Activated CD4-positive, alpha-beta T cell treated with anti-CD3 and anti-CD28 coated beads for 48 hours (primary cell): ENCODE measurements at regions not wholly inside any gene's neighbourhood (a gene's known extent, or its start where the extent isn't known, plus 50 kb on each side); places are given as distances from the start of the nearest gene placed in this dataset.

ENCODE experiments used
- DNase-seq: peaks from one replicate; pipeline ENCODE4 v3.0.0-alpha.2; 2020

- no peak for DNase-seq
These were observed 410.4 kb downstream of the KCTD16 start for GRCh38 chr5:144581044-144581443.

DNA sequence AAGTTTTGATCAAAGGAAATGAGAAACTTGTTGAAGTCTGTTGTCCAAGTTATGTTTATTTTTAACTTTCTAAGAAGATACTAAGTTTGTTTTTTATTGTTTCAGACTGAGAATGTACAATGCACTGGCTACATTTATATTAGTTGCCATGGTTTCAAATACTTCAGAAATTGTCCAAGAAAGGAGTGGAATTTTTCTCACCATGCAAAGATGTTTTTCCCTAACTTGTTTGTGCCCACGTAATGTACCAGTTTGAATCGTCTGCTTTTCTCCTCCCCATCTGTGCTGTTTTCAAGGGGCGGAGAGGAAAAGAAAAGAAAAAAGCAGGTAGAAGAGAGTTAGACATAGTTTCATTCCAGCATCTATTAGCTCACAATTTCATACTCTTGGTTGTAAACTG is 407.0 kb downstream of the KCTD16 start:
- no peak for DNase-seq

DNA sequence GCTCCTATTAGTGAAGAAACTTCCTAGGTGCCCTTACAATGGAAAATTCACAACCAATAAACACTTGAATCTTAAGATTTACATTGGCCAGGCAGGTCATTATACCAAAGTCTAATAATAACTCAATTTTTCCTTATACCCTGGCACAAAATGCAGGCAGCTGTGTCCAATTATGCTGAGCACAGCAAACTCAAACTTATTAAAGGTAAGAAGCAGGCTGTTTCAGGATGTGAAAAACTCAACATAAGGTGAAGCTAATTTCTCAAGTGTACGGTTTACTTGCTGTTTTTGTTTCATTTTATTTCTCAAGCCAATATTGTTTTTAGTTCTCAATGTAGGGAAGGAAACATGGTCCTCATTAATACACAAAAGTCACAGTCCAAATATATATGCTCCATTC is 405.1 kb downstream of the KCTD16 start:
- DNase-seq, result no peak

GRCh38 chr5:144567421-144567780 is 396.7 kb downstream of the KCTD16 start:
- DNase-seq, result no peak

- no peak for DNase-seq
These were observed 396.2 kb downstream of the KCTD16 start for GRCh38 chr5:144566747-144567420.

GRCh38 chr5:144549580-144549979 is 378.9 kb downstream of the KCTD16 start:
- DNase-seq, result no peak

DNA sequence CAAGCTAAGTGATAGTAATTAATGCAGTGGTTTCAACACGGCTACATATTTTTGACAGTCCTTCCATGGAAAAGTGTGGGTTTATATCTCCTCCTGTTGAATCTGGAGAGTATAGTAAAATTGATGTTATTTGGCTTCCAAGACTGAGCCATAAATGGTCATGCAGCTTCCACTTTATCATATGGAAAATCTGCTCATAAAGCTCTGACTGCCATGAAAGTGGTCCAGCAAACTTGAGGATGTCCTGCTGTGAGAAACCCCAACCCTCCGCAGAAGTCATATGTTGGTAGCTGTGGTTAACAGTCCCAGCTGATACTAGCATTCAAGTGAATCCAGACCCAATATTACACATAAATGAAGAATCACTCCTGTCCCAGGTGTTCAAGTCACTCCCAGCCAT is 378.3 kb downstream of the KCTD16 start:
- no peak for DNase-seq

DNA sequence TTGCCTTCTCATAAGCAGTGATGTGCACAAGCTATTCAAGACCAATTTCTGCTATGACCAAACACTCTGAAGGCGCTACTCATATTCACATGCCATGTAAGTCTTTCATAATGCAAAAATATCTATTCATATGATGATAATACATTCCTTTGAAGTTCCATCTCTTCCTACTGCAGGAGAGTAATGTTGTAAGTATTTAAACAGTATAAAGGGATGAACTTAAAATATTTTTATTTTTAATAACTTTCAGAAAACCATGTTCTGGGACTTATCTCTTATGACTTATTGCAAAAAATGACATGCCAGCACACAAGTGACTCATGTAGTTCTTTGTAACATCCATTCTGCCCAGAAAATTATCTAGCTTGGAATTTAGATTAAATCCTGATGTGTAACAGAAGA is 376.4 kb downstream of the KCTD16 start:
- no peak for DNase-seq

DNA sequence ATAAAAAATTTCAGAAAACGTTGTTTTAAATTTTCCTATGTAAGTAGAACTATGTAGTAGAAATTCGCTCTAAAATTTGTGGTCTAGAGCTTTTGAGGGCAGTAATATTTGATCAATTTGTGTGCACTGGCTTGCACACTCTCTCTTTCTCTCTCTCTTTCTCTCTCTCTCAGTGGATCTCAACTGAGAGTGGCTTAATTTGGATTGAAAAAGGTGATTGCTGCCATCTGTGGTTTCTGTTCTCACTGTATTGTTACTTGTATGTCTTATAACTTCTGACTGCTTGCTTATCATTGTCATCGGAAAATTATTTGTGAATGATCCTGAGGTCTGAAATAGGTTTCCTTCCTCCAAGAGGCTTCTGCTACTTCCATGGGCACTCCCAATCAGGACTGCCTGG is 368.2 kb downstream of the KCTD16 start:
- DNase-seq, result no peak
